ENCODE measurements at regions not wholly inside any gene's neighbourhood (a gene's known extent, or its start where the extent isn't known, plus 50 kb on each side); places are given as distances from the start of the nearest gene placed in this dataset.
A peak's percentile ranks its signal among the peaks of the same experiment; 100 is the strongest.
"Not testable (repeated sequence)": the region's sequence is repeated elsewhere in the genome, so short reads cannot be mapped to it uniquely, and the experiment has no call there.

- DNase-seq, result no peak
These were observed 649.1 kb upstream of the GJE1 start for GRCh38 chr6:141483598-141484061.

GRCh38 chr6:141482796-141483597, 649.7 kb upstream of the GJE1 start:
- DNase-seq, result no peak

DNA sequence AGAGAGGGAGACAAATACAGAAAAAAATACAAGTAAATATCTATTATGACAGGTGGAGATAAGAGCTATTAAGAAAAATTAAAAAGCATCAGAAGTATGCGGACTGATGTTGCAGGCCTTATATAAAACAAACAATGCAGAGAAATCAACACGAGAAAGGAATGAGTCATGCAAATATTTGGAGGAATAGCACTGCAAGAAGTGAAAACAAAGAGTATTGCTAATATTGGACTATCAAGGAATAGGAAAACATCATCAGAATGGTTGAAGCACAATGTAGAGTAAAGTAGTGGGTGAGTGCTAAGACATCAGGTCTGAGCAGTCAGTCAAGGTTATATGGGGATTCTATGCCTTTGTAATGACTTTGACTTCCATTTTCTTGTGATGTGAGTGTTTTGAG, 657.5 kb upstream of the GJE1 start:
- DNase-seq, result no peak

- DNase-seq, result no peak
These were observed 660.4 kb upstream of the GJE1 start for GRCh38 chr6:141472162-141472928.

GRCh38 chr6:141470810-141471209, 661.9 kb upstream of the GJE1 start:
- DNase-seq, result no peak

DNA sequence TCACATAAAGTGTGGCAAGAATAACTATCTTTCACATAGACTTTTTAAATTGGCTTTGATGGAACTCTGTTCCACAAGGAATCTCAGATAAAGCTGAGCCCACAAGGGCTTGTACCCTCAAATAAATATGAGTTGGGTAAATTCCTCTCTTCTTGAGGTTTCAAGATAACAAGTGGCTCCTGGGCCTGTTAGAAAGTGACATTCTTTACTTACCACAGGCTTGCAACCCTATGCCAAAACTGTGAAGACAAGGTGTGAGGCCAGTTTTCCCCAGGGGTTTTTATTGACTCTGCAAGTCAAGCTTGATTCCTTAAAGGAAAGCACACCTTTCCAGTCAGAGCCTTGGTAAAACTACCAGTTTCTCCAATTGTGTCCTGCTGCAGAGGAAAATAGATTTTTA, 664.8 kb upstream of the GJE1 start:
- DNase-seq, result peak; percentile 70

- DNase-seq, result peak; percentile 60
These were observed 665.7 kb upstream of the GJE1 start for GRCh38 chr6:141467041-141467440.

GRCh38 chr6:141464896-141465295, 667.8 kb upstream of the GJE1 start:
- no peak for DNase-seq

GRCh38 chr6:141464490-141464889, 668.2 kb upstream of the GJE1 start:
- no peak for DNase-seq

DNA sequence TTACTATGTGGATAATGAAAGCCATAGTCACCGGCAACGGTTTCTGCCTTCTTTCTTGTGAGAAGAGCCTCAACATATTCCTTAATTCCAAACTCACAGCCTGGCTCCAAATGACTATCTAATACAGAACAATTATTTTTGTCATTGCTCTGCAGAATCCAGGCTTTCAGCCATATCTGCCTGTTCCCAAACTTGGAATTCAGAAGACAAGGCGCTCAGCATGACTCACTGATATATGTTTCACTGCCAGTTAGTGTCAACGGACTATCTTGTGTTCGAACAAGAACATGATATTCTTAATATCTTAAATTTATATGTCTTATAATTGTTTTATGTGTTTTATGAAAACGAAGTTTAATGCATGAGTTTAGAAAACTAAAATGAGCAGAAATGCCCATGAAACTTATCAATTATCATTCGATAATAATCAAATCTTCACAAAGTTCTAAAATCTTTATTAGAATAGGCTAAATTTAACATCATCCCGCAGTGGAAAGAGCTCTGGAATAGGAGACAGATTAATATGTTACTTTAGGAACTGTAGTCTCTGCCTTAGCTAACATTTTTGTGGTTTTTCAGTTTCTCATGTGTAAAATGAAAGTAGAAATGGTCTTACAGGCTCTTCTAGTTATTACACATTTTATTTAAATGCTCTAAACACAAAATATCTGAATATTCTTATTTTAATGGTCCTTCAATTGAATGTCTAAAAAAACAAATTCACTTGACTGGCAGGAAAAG, 669.3 kb upstream of the GJE1 start:
- DNase-seq, result no peak

GRCh38 chr6:141460743-141461484, 671.8 kb upstream of the GJE1 start:
- no peak for DNase-seq

DNA sequence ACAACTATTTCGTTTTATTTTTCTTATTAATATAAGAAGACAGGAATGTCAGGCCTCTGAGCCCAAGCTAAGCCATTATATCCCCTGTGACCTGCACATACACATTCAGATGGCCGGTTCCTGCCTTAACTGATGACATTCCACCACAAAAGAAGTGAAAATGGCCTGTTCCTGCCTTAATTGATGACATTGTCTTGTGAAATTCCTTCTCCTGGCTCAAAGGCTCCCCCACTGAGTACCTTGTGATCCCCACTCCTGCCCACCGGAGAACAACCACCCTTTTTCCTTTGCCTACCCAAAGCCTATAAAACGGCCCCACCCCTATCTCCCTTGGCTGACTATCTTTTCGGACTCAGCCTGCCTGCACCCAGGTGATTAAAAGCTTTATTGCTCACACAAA, 672.5 kb upstream of the GJE1 start:
- DNase-seq, result not testable (repeated sequence)

GRCh38 chr6:141457984-141458383, 674.7 kb upstream of the GJE1 start:
- not testable (repeated sequence) for DNase-seq

GRCh38 chr6:141452354-141452686, 680.4 kb upstream of the GJE1 start:
- DNase-seq, result no peak

GRCh38 chr6:141451511-141452353, 681.0 kb upstream of the GJE1 start:
- DNase-seq, result no peak

GRCh38 chr6:141451181-141451510, 681.6 kb upstream of the GJE1 start:
- no peak for DNase-seq

DNA sequence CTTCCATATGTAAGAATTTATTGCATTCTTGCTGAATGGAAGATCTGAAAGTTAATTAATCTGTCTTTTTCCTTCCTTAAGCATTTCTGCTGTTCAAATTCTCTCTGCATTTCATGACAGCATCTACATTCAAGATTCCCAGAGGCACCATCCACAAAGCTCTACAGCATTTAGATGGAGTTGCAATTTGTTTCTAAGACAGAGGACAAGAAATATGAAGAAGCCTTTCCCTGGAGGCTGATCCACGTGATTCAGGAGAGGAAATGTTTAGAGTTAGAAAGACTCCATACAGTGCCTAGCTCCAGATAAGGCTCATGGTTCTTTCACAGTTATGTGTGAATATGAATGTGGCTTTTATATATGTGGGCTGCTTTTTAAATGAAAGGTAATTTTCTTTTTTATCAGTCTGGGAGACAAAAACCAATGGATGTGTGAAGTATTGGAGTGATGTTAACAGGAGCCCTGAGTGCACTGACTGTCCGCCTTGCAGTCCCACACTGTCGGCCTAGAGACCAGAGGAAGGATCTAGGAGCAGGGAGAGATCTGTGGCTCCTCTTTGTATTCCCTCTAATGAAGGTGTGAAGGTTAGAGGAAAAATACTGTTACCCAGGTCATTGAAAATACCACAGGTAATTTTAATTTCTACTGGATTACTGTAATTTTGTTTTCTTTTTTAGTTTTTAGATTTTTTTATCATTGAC, 686.6 kb upstream of the GJE1 start:
- no peak for DNase-seq

GRCh38 chr6:141443668-141444289, 688.9 kb upstream of the GJE1 start:
- DNase-seq, result no peak

- no peak for DNase-seq
These were observed 689.7 kb upstream of the GJE1 start for GRCh38 chr6:141443032-141443431.

- DNase-seq, result no peak
These were observed 693.2 kb upstream of the GJE1 start for GRCh38 chr6:141439513-141439912.

DNA sequence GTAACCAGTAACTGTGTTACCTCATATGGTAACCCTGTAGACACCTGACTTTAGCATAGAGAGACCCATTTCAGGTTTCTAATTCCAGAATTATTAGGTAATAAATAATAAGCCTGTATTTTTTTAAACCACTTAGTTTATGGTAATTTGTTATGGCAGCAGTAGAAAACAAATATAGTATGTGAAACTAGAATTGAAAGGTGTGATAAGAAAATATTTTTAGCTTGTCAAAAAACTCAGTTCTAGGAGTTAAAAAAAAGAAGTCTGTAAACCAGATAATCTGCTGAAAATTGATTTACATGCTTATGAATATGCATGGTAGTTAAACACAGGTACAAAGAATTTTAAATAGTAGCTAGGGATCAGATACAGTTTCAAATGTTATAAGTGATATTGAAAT, 695.0 kb upstream of the GJE1 start:
- no peak for DNase-seq
